ENCODE measurements at regions not wholly inside any gene's neighbourhood (a gene's known extent, or its start where the extent isn't known, plus 50 kb on each side); places are given as distances from the start of the nearest gene placed in this dataset.

GRCh38 chr1:20426923-20427322 is 59.1 kb downstream of the CAMK2N1 start:
- TF ChIP-seq EZH2phosphoT487 (IDR thresholded peaks at IDR 0.05; ENCODE audit: low read depth, severe bottlenecking, unreplicated experiment) (no peak), CTCF (IDR thresholded peaks at IDR 0.05; ENCODE audit: poor library complexity) (no peak)
